A673 (cell line): ENCODE measurements at regions not wholly inside any gene's neighbourhood (a gene's known extent, or its start where the extent isn't known, plus 50 kb on each side); places are given as distances from the start of the nearest gene placed in this dataset.

Experiments used
- BruUV-seq: library from RNA; stranded (reverse); fragments of 400-500 nt; replicated peaks from 2 replicates; lab custom pipeline; 2021; lab: Mats Ljungman, UMichigan
- CTCF ChIA-PET: fragments of 300-600 bp; sonication (Branson Sonifier 250); formaldehyde crosslinking; loops from one replicate; lab custom pipeline; 2022; ENCODE audit warnings: antibody characterized with exemption; lab: Charles Lee
- POLR2A ChIA-PET: fragments of 300-600 bp; sonication (Branson Sonifier 250); formaldehyde crosslinking; loops from one replicate; lab custom pipeline; 2022; ENCODE audit warnings: antibody characterized with exemption; ENCODE audit not compliant: low non-redundant PET; lab: Charles Lee
- DNase-seq: peaks from one replicate; pipeline ENCODE4 v3.0.0-alpha.2; 2015; ENCODE audit warnings: low spot score
- H3K27ac ChIP-seq: fragments of 200-600 bp; sonication (generic); 2 replicates; pipeline ENCODE4 v1.5.1; 2016; ENCODE audit warnings: mixed run types, low read depth, mild to moderate bottlenecking, mixed read lengths, antibody characterized with exemption, low read length; ENCODE audit not compliant: poor library complexity, severe bottlenecking
- H3K27me3 ChIP-seq: fragments of 200-600 bp; sonication (generic); replicated peaks from 2 replicates; pipeline ENCODE4 v1.6.1; 2017; ENCODE audit warnings: mixed run types, low read depth, mild to moderate bottlenecking, mixed read lengths, antibody characterized with exemption, low read length; ENCODE audit not compliant: insufficient read depth, poor library complexity
- H3K36me3 ChIP-seq: fragments of 200-600 bp; sonication (generic); 2 replicates; pipeline ENCODE4 v1.6.1; 2016; ENCODE audit warnings: mixed run types, mild to moderate bottlenecking, mixed read lengths, antibody characterized with exemption, low read length; ENCODE audit not compliant: insufficient read depth, poor library complexity, severe bottlenecking
- H3K4me1 ChIP-seq: fragments of 200-600 bp; sonication (generic); 2 replicates; pipeline ENCODE4 v1.6.1; 2017; ENCODE audit warnings: mixed run types, mild to moderate bottlenecking, mixed read lengths, antibody characterized with exemption, low read length; ENCODE audit not compliant: insufficient read depth, poor library complexity, severe bottlenecking
- H3K4me3 ChIP-seq: fragments of 200-600 bp; sonication (generic); 2 replicates; pipeline ENCODE4 v1.5.1; 2016; ENCODE audit warnings: low read depth, mixed run types, mild to moderate bottlenecking, mixed read lengths, low read length; ENCODE audit not compliant: poor library complexity, severe bottlenecking
- H3K9me3 ChIP-seq: fragments of 200-600 bp; sonication (generic); 2 replicates; pipeline ENCODE4 v1.6.1; 2016; ENCODE audit warnings: mixed run types, low read depth, mild to moderate bottlenecking, mixed read lengths, antibody characterized with exemption, low read length; ENCODE audit not compliant: poor library complexity, severe bottlenecking
- CTCF ChIP-seq: fragments of 300-800, 200-600 bp; sonication (generic); conservative IDR thresholded peaks from 2 replicates; pipeline ENCODE4 v1.5.1; 2017; ENCODE audit warnings: low read depth, mild to moderate bottlenecking, antibody characterized with exemption, low read length, moderate library complexity, mixed read lengths
- EZH2 ChIP-seq: fragments of 200-600 bp; sonication (generic); IDR thresholded peaks from 2 replicates; pipeline ENCODE4 v1.6.1; 2017; ENCODE audit warnings: borderline replicate concordance, low read depth, mild to moderate bottlenecking, mixed read lengths, antibody characterized with exemption, low read length; ENCODE audit not compliant: poor library complexity, severe bottlenecking
- intact Hi-C: fragments of 100-400 bp; cut with micrococcal nuclease; formaldehyde crosslinking; loops from one replicate; pipeline ENCODE4 v1.10.0; 2022; ENCODE audit not compliant: unreplicated experiment

- Histone ChIP-seq H3K4me3 (no peak overlapping the region), H3K9me3 (no peaks in the 10 kb centered on the region), H3K36me3 (no peaks in the 10 kb centered on the region), H3K4me1 (no peaks in the 10 kb centered on the region), H3K27me3 (no peaks in the 10 kb centered on the region), H3K27ac (no peak overlapping the region)
- ChIA-PET POLR2A (no interaction called here), CTCF (no interaction called here)
- no TSS peak for BruUV-seq
- intact Hi-C loops, result no loop called here
- no peak for DNase-seq
- TF ChIP-seq EZH2 (no peak), CTCF (no peak)
Observed at GRCh38 chr2:155947069-155947468, 385.5 kb downstream of the NR4A2 start.

- Histone ChIP-seq H3K4me3 (no peak overlapping the region), H3K9me3 (no peaks in the 10 kb centered on the region), H3K4me1 (no peaks in the 10 kb centered on the region), H3K27me3 (no peaks in the 10 kb centered on the region), H3K27ac (no peak overlapping the region), H3K36me3 (no peaks in the 10 kb centered on the region)
- TF ChIP-seq EZH2 (no peak), CTCF (no peak)
- CTCF ChIA-PET, result no interaction called here
- intact Hi-C loops, result no loop called here
- no TSS peak for BruUV-seq
- POLR2A ChIA-PET, result no interaction called here
- DNase-seq, result no peak
Observed at GRCh38 chr2:155944218-155944617, 388.3 kb downstream of the NR4A2 start.

GRCh38 chr2:155930312-155930711, 402.2 kb downstream of the NR4A2 start:
- no peak for DNase-seq

More at GRCh38 chr2:155930312-155930711, 402.2 kb downstream of the NR4A2 start:
- Histone ChIP-seq H3K27me3 (no peaks in the 10 kb centered on the region), H3K4me1 (no peaks in the 10 kb centered on the region), H3K4me3 (no peak overlapping the region), H3K36me3 (no peaks in the 10 kb centered on the region), H3K27ac (no peak overlapping the region), H3K9me3 (no peaks in the 10 kb centered on the region)
- no TSS peak for BruUV-seq
- ChIA-PET POLR2A (no interaction called here), CTCF (no interaction called here)
- intact Hi-C loops, result no loop called here
- no peak for TF ChIP-seq CTCF
- no peak for TF ChIP-seq EZH2
